ENCODE measurements at regions not wholly inside any gene's neighbourhood (a gene's known extent, or its start where the extent isn't known, plus 50 kb on each side); places are given as distances from the start of the nearest gene placed in this dataset.
A peak's percentile ranks its signal among the peaks of the same experiment; 100 is the strongest.

DNA sequence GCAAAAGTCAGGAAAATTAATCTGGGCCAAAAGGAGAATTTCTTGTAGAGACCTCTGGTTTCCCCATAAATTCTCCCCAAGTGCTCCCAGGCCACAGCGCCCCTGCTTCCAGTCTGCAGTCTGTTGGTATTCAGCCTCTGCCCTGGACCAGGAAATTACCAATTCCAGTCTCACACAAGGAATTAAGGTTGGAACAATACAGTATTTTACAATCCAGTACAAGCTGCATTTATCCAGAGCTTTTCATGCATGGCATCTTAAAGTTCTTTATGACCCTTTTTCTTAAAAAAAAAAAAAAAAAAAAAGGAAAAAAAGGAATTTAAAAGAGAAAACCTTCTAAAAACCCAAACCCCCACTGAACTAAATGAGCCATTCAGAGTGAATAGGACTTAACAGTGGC is 139.6 kb upstream of the RANBP3L start:
- H3K9me3 Mint-ChIP-seq (ENCODE audit: low read depth, unreplicated experiment), result no peaks in the 10 kb centered on the region
- CTCF ChIA-PET, result interaction anchor here (0.6 kb wide), 1 partner anchor 61 kb away, joined by 3 read pairs; no protein-coding TSS in a partner anchor
- H3K4me1 Mint-ChIP-seq (ENCODE audit: low read depth, unreplicated experiment), result peaks cover 31% of the 10 kb centered on the region
- intact Hi-C loops (cut with micrococcal nuclease; ENCODE audit: unreplicated experiment), result no loop called here
- H3K27me3 Mint-ChIP-seq (ENCODE audit: unreplicated experiment), result peaks cover 10% of the 10 kb centered on the region
- no peak for DNase-seq
- no TSS peak for BruUV-seq (replicated peaks)
- TF ChIP-seq, protein P1, sequence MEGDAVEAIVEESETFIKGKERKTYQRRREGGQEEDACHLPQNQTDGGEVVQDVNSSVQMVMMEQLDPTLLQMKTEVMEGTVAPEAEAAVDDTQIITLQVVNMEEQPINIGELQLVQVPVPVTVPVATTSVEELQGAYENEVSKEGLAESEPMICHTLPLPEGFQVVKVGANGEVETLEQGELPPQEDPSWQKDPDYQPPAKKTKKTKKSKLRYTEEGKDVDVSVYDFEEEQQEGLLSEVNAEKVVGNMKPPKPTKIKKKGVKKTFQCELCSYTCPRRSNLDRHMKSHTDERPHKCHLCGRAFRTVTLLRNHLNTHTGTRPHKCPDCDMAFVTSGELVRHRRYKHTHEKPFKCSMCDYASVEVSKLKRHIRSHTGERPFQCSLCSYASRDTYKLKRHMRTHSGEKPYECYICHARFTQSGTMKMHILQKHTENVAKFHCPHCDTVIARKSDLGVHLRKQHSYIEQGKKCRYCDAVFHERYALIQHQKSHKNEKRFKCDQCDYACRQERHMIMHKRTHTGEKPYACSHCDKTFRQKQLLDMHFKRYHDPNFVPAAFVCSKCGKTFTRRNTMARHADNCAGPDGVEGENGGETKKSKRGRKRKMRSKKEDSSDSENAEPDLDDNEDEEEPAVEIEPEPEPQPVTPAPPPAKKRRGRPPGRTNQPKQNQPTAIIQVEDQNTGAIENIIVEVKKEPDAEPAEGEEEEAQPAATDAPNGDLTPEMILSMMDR (IDR thresholded peaks at IDR 0.05; ENCODE audit: unreplicated experiment), result no peak
- H3K36me3 Mint-ChIP-seq (ENCODE audit: insufficient read depth, unreplicated experiment), result no peaks in the 10 kb centered on the region
- no peak overlapping the region for H3K27ac Mint-ChIP-seq (ENCODE audit: unreplicated experiment)
- no peak overlapping the region for H3K4me3 Mint-ChIP-seq (ENCODE audit: low read depth, unreplicated experiment)

DNA sequence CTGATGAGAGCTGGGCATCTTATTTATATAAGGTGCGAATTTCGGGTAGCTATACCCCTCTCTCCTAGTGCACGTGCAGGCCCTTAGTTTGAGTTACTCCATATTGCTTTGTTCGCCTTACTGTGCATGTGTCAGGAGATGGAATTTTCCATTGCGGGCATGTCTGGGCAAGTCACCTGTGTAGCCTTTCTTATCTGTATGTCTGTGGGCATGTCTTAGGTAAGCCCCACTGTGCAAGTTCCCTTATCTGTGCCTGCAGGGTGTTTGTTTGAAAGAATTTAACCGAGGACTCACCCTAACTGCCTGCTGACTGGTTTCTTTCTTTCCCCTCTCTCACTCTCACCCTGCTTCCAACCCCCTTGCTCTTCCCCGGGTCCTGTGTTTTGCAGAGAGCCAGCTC is 140.7 kb upstream of the RANBP3L start:
- Mint-ChIP-seq H3K27ac (ENCODE audit: unreplicated experiment) (peak overlapping the region; percentile 8), H3K4me1 (ENCODE audit: low read depth, unreplicated experiment) (peaks cover 31% of the 10 kb centered on the region), H3K9me3 (ENCODE audit: low read depth, unreplicated experiment) (no peaks in the 10 kb centered on the region), H3K4me3 (ENCODE audit: low read depth, unreplicated experiment) (no peak overlapping the region), H3K27me3 (ENCODE audit: unreplicated experiment) (no peaks in the 10 kb centered on the region), H3K36me3 (ENCODE audit: insufficient read depth, unreplicated experiment) (no peaks in the 10 kb centered on the region)
- DNase-seq, result peak; percentile 28
- TF ChIP-seq, protein P1 (IDR thresholded peaks at IDR 0.05; ENCODE audit: unreplicated experiment), result no peak
- CTCF ChIA-PET, result interaction anchor here (0.5 kb wide), 1 partner anchor 13 kb away, joined by 7 read pairs; no protein-coding TSS in a partner anchor
- intact Hi-C loops (cut with micrococcal nuclease; ENCODE audit: unreplicated experiment), result no loop called here
- no TSS peak for BruUV-seq (replicated peaks)

DNA sequence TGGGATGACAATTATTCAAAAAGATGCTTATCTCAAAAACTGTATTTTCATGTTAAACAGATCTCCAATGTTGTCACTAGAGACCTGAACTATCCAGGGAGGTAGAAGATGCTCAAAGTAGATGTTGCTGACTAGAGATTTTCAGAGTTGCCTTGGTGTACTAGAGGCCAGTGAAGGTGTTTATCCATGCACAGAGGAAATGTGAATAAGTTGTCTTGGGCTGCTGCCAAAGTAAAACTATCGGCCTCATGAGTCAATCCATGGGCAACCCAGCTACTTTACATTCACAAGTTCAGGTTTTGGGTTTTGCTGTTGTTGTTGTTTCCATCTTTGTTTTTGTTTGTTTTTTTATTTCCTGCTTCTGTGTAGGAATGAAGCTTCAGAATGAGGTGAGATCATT is 141.1 kb upstream of the RANBP3L start:
- Mint-ChIP-seq H3K4me1 (ENCODE audit: low read depth, unreplicated experiment) (peaks cover 31% of the 10 kb centered on the region), H3K27me3 (ENCODE audit: unreplicated experiment) (no peaks in the 10 kb centered on the region), H3K27ac (ENCODE audit: unreplicated experiment) (peak overlapping the region; percentile 8), H3K4me3 (ENCODE audit: low read depth, unreplicated experiment) (no peak overlapping the region), H3K9me3 (ENCODE audit: low read depth, unreplicated experiment) (no peaks in the 10 kb centered on the region), H3K36me3 (ENCODE audit: insufficient read depth, unreplicated experiment) (no peaks in the 10 kb centered on the region)
- CTCF ChIA-PET, result interaction anchor here (0.5 kb wide), 1 partner anchor 13 kb away, joined by 7 read pairs; no protein-coding TSS in a partner anchor
- BruUV-seq (replicated peaks), result no TSS peak
- TF ChIP-seq, protein P1 (IDR thresholded peaks at IDR 0.05; ENCODE audit: unreplicated experiment), result no peak
- intact Hi-C loops (cut with micrococcal nuclease; ENCODE audit: unreplicated experiment), result no loop called here
- peak; percentile 37 for DNase-seq

DNA sequence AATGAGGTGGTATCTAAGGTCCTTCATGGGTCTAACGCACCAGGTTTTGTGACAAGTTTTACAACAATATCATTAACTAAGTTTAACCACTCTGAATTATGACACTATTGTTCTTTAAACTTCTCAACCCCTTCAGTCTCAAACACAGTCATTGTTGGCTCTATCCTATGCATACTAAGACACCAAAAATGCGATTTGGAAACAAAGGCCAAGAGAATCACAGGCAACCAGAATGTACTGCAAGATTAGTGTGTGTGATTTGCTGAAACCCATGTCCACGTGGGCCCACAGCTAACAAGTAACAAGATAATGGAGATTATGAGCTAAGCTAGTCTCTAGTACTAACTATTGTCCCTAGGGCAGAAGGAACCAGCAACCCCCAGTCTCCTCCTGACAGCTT is 142.2 kb upstream of the RANBP3L start:
- Mint-ChIP-seq H3K27ac (ENCODE audit: unreplicated experiment) (no peak overlapping the region), H3K4me3 (ENCODE audit: low read depth, unreplicated experiment) (no peak overlapping the region), H3K9me3 (ENCODE audit: low read depth, unreplicated experiment) (no peaks in the 10 kb centered on the region), H3K36me3 (ENCODE audit: insufficient read depth, unreplicated experiment) (no peaks in the 10 kb centered on the region), H3K27me3 (ENCODE audit: unreplicated experiment) (no peaks in the 10 kb centered on the region), H3K4me1 (ENCODE audit: low read depth, unreplicated experiment) (peaks cover 31% of the 10 kb centered on the region)
- TF ChIP-seq, protein P1 (IDR thresholded peaks at IDR 0.05; ENCODE audit: unreplicated experiment), result no peak
- intact Hi-C loops (cut with micrococcal nuclease; ENCODE audit: unreplicated experiment), result no loop called here
- CTCF ChIA-PET, result interaction anchor here (0.7 to 1.3 kb wide), 3 partner anchors 15 to 26 kb away, joined by 3 read pairs; no protein-coding TSS in a partner anchor
- no TSS peak for BruUV-seq (replicated peaks)
- no peak for DNase-seq
